GM12873 (cell line): ENCODE measurements at regions not wholly inside any gene's neighbourhood (a gene's known extent, or its start where the extent isn't known, plus 50 kb on each side); places are given as distances from the start of the nearest gene placed in this dataset.
A peak's percentile ranks its signal among the peaks of the same experiment; 100 is the strongest.

Source experiments
- TF ChIP-seq, protein P1 (sequence below): IDR thresholded peaks from 2 replicates; pipeline ENCODE4 v1.5.1; 2012; ENCODE audit warnings: low read depth, mild to moderate bottlenecking, moderate library complexity, low read length, control low read depth; ENCODE audit not compliant: insufficient read depth; ENCODE audit errors: missing control alignments

- TF ChIP-seq, protein P1, sequence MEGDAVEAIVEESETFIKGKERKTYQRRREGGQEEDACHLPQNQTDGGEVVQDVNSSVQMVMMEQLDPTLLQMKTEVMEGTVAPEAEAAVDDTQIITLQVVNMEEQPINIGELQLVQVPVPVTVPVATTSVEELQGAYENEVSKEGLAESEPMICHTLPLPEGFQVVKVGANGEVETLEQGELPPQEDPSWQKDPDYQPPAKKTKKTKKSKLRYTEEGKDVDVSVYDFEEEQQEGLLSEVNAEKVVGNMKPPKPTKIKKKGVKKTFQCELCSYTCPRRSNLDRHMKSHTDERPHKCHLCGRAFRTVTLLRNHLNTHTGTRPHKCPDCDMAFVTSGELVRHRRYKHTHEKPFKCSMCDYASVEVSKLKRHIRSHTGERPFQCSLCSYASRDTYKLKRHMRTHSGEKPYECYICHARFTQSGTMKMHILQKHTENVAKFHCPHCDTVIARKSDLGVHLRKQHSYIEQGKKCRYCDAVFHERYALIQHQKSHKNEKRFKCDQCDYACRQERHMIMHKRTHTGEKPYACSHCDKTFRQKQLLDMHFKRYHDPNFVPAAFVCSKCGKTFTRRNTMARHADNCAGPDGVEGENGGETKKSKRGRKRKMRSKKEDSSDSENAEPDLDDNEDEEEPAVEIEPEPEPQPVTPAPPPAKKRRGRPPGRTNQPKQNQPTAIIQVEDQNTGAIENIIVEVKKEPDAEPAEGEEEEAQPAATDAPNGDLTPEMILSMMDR = no peak
Measured at GRCh38 chr13:65633806-65634205, 1596.3 kb downstream of the PCDH9 start.

DNA sequence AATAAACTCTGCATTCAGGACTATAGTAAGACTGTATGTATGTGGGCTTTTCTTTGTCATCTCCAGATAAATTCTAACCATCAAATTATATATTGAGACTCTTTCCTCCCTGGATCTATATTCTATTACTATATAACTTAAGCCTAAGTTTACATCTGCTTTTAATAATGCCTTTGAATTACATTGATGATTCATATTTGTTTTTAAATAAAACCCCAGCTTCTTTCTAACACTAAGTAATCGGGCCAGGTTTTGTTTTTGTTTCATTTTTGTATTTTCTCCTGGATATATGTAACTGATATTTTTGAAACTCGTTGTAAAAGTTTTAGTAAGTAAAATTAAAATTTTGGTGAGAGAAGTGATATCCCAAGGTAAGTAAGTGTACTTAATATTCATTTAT lies 1599.1 kb downstream of the PCDH9 start:
- TF ChIP-seq, protein P1 = no peak

GRCh38 chr13:65629926-65630325 lies 1600.2 kb downstream of the PCDH9 start:
- TF ChIP-seq, protein P1 = no peak

- TF ChIP-seq, protein P1 = no peak
Measured at GRCh38 chr13:65623148-65623547, 1607.0 kb downstream of the PCDH9 start.

DNA sequence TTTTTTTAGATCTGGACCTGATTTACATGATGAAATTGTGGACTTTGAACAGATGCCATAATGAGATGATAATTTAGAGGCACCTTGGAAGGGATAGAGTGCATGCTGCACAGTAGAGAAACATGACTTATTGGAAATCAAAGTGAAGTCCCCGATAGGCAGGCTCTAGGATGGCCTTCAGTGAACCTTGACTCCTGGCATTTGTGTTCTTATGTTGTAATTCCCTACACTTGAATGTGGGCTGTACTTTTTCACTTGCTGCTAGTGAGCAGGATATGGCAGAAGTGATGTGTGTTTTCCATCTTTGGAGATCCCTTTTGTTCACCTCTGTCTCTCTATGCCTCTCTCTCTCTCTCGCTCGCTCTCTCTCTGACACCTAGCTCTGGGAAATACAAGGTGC lies 1614.6 kb downstream of the PCDH9 start:
- TF ChIP-seq, protein P1 = no peak

DNA sequence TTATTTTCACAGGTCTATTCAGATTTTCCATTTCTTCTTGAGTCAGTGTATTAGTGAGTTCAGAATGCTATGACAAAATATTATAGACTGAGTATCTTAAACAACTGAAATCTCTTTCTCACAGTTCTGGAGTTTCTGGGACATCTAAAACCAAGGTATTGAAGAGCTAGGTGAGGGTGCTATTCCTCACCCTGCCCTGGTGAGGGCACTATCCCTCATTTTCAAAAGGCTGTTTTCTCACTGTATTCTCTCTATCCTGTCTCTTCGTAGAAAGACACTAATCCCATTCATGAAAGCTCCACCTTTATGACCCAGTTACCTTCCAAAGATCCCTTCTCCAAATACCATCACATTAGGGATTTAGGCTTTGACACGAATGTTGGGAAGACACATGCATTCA lies 1617.1 kb downstream of the PCDH9 start:
- TF ChIP-seq, protein P1 = peak; percentile 42

GRCh38 chr13:65609350-65609749 lies 1620.8 kb downstream of the PCDH9 start:
- TF ChIP-seq, protein P1 = no peak
